Common myeloid progenitor, CD34-positive (primary cell): ENCODE measurements at regions not wholly inside any gene's neighbourhood (a gene's known extent, or its start where the extent isn't known, plus 50 kb on each side); places are given as distances from the start of the nearest gene placed in this dataset.

Source experiments
- CTCF ChIA-PET: fragments of 350-600 bp; sonication (Branson Sonifier 250); formaldehyde crosslinking; loops from one replicate; lab custom pipeline; 2021; ENCODE audit warnings: antibody characterized with exemption; lab: Charles Lee
- POLR2A ChIA-PET: fragments of 350-600 bp; sonication (Branson Sonifier 250); formaldehyde crosslinking; loops from one replicate; lab custom pipeline; 2021; ENCODE audit warnings: antibody characterized with exemption; lab: Charles Lee
- DNase-seq, 3 donors: peaks; one replicate each; pipeline versions ENCODE4 v3.0.0 to v3.0.0-alpha.2; 2013
- H3K27ac ChIP-seq, 2 experiments: 1 replicate in 1 of 2; 2 replicates in 1 of 2; pipeline ENCODE4 v1.7.0; 2013; ENCODE audit warnings: inconsistent platforms in 2 of 2, low read length in 2 of 2, mild to moderate bottlenecking in 2 of 2, low read depth in 1 of 2, moderate library complexity in 1 of 2; ENCODE audit not compliant: severe bottlenecking in 2 of 2, insufficient read depth in 1 of 2, poor library complexity in 1 of 2
- H3K27me3 ChIP-seq, 5 experiments: replicated peaks in 2 of 5; 1 replicate in 3 of 5; 2 replicates in 2 of 5; pipeline versions ENCODE4 v1.6.1 to v1.7.0; 2013; ENCODE audit warnings: low read length in 4 of 5, mild to moderate bottlenecking in 2 of 5, moderate library complexity in 2 of 5, inconsistent platforms in 1 of 5; ENCODE audit not compliant: insufficient read depth in 5 of 5, control insufficient read depth in 4 of 5
- H3K36me3 ChIP-seq, 4 experiments: 1 replicate in 2 of 4; 2 replicates in 2 of 4; pipeline versions ENCODE4 v1.6.1 to v1.7.0; 2013; ENCODE audit warnings: low read length in 3 of 4, control low read depth in 1 of 4, mild to moderate bottlenecking in 1 of 4; ENCODE audit not compliant: control insufficient read depth in 4 of 4, insufficient read depth in 4 of 4
- H3K4me1 ChIP-seq, 4 experiments: 1 replicate in 3 of 4; 2 replicates in 1 of 4; pipeline versions ENCODE4 v1.6.1 to v1.7.1; 2013; ENCODE audit warnings: low read length in 3 of 4, mild to moderate bottlenecking in 3 of 4, control low read depth in 1 of 4, inconsistent platforms in 1 of 4, moderate library complexity in 1 of 4; ENCODE audit not compliant: control insufficient read depth in 4 of 4, insufficient read depth in 4 of 4; ENCODE audit errors: control extremely low read depth in 1 of 4
- H3K4me3 ChIP-seq, 7 experiments: 1 replicate in 4 of 7; 2 replicates in 3 of 7; pipeline versions ENCODE4 v1.5.1 to v1.7.0; 2013; ENCODE audit warnings: mild to moderate bottlenecking in 7 of 7, low read length in 6 of 7, moderate library complexity in 6 of 7, inconsistent platforms in 2 of 7, low read depth in 2 of 7, control low read depth in 1 of 7; ENCODE audit not compliant: insufficient read depth in 4 of 7, control insufficient read depth in 1 of 7; ENCODE audit errors: extremely low read depth in 1 of 7
- H3K9me3 ChIP-seq, 5 experiments: 1 replicate in 4 of 5; 2 replicates in 1 of 5; pipeline versions ENCODE4 v1.6.1 to v1.7.1; 2013; ENCODE audit warnings: low read length in 4 of 5, mild to moderate bottlenecking in 2 of 5, inconsistent platforms in 1 of 5, low read depth in 1 of 5, moderate library complexity in 1 of 5; ENCODE audit not compliant: control insufficient read depth in 4 of 5, insufficient read depth in 2 of 5; ENCODE audit errors: control extremely low read depth in 1 of 5
- WGBS: methylation state at CpG from one replicate; pipeline ENCODE4 v1.1.5; 2013; ENCODE audit not compliant: insufficient coverage; 5-methylcytosine and 5-hydroxymethylcytosine counted together

DNA sequence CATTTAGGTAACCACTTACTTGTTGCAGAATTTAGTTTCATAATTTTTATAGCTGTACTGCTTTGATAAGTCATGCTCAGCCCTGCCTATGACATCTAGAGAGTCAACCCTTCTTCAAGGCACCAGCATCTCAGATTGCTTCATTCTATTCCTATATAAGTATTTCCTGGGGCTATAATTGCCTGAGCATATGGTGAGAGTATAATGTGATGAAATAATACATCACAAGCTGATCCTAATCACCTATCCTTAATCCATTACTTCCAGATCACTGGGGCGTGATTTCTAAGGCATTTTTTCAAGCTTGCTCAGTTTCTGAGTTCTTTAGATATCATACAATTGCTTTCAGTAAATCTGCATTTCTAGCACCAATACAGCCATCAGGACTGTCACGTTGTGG lies 200.0 kb upstream of the NPY2R start:
- Histone ChIP-seq H3K4me3 (no peak overlapping the region), H3K27ac (no peak overlapping the region), H3K27me3 (peaks cover 0 to 4% (median 0%) of the 10 kb centered on the region in 5 experiments), H3K4me1 (no peaks in the 10 kb centered on the region), H3K9me3 (no peaks in the 10 kb centered on the region), H3K36me3 (no peaks in the 10 kb centered on the region)
- ChIA-PET CTCF (no interaction called here), POLR2A (no interaction called here)
- 100% methylated on average over 1 of the region's 2 CpGs for whole genome bisulfite sequencing
- DNase-seq = no peak

DNA sequence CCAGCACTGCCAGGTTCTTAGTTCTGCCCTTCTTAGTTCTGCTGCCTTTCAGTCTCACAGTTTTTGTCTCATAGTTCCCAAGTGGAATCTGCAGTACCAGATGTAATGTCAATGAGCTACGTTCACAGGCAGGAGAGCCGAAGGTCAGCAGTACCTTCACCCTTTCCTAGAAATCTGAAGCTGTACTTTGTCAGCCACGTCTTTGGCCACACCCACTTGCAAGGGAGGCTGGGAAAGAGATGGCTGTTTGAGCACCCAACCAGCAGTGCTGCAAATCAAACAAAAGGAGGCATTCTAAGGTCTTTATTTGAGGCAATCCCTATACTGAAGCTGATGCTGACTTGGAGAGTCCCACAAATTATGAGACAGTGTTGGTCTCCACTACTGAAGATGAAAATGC lies 199.1 kb upstream of the NPY2R start:
- H3K27ac ChIP-seq = no peak overlapping the region
- H3K4me3 ChIP-seq = no peak overlapping the region
- ChIA-PET POLR2A (no interaction called here), CTCF (no interaction called here)
- H3K27me3 ChIP-seq = peaks cover 0 to 4% (median 0%) of the 10 kb centered on the region in 5 experiments
- WGBS = 94% methylated on average over 3 of the region's 3 CpGs
- no peak for DNase-seq
- no peaks in the 10 kb centered on the region for H3K9me3 ChIP-seq
- no peaks in the 10 kb centered on the region for H3K4me1 ChIP-seq
- H3K36me3 ChIP-seq = no peaks in the 10 kb centered on the region

DNA sequence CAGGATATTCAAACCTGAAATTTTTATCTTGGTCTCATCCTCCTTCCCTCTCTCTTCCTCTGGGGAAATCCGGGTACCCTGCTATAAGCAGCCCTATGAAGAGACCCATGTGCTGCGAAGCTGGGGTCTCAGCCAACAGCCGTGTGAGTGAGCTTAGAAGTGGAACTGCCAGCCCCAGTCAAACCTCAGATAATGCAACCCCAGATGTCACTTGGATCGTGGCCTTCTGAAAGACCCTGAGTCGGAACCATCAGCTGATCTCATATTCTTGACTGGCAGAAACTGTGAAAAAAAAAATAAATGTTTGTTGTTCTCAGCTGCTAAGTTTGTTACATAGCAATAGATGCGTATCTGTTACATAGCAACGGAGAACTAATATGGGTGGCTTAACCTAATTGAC lies 198.1 kb upstream of the NPY2R start:
- Histone ChIP-seq H3K9me3 (no peaks in the 10 kb centered on the region), H3K4me1 (no peaks in the 10 kb centered on the region), H3K27me3 (peaks cover 0 to 4% (median 0%) of the 10 kb centered on the region in 5 experiments), H3K27ac (no peak overlapping the region), H3K36me3 (no peaks in the 10 kb centered on the region), H3K4me3 (no peak overlapping the region)
- no peak for DNase-seq
- ChIA-PET CTCF (no interaction called here), POLR2A (no interaction called here)
- WGBS = 100% methylated on average over 5 of the region's 7 CpGs

DNA sequence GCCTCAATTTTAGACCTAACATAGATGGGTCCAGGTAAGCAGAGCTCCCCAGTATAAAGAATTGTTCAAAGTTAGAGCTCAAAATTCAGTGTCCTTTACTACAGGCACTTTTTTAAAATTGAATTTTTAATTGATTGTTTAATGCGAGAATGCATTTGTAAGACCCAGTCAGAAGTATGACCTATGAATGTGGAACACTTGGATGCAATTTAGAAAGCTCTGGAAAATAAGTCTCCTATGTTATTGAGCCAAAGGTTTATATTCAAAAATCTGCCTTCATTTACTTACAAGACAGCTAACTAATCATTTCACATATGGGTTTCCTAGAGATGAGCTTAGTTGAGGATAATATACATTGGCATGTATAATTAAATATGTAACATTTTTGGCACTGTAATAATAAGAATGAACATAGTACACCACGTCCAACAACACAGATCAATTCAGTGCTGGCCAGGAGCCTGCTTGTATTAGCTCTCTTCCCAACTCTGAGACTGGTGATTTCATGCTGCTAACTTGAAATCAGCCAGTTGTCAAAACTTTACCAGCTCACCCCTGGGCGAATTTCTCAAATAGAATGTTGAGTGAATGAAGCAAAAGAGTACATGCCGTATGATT lies 197.2 kb upstream of the NPY2R start:
- WGBS = no CpG with 5 or more reads among the region's 4 CpGs
- POLR2A ChIA-PET = no interaction called here
- CTCF ChIA-PET = no interaction called here
- no peak for DNase-seq
- Histone ChIP-seq H3K4me3 (no peak overlapping the region), H3K27me3 (peaks cover 0 to 2% (median 0%) of the 10 kb centered on the region in 5 experiments), H3K36me3 (no peaks in the 10 kb centered on the region), H3K4me1 (no peaks in the 10 kb centered on the region), H3K27ac (no peak overlapping the region), H3K9me3 (no peaks in the 10 kb centered on the region)

DNA sequence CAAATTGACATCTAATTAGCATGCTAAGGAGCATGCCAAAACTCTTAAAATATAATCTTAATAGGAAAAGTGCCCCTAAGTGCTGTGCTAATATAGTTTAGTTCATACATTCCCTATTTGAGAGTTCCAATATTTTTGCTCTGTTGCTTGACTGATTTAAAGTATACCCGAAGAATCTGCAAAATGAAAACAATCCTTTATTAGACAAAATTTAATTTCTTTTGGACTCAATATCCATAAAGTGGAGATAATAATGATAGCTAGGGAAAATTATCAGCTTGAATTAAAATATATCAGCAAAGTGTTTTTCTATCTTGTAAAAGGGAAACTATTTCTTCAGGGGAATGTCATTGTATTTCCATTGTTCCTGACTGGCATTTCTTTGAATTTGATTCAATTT lies 196.0 kb upstream of the NPY2R start:
- no CpG with 5 or more reads among the region's 1 CpG for WGBS
- H3K27me3 ChIP-seq = peaks cover 0 to 2% (median 2%) of the 10 kb centered on the region in 5 experiments
- no peaks in the 10 kb centered on the region for H3K36me3 ChIP-seq
- no peak overlapping the region for H3K27ac ChIP-seq
- H3K4me1 ChIP-seq = no peaks in the 10 kb centered on the region
- H3K4me3 ChIP-seq = no peak overlapping the region
- no peak for DNase-seq
- CTCF ChIA-PET = no interaction called here
- POLR2A ChIA-PET = no interaction called here
- peaks cover 0 to under 1% (median 0%) of the 10 kb centered on the region in 5 experiments for H3K9me3 ChIP-seq

DNA sequence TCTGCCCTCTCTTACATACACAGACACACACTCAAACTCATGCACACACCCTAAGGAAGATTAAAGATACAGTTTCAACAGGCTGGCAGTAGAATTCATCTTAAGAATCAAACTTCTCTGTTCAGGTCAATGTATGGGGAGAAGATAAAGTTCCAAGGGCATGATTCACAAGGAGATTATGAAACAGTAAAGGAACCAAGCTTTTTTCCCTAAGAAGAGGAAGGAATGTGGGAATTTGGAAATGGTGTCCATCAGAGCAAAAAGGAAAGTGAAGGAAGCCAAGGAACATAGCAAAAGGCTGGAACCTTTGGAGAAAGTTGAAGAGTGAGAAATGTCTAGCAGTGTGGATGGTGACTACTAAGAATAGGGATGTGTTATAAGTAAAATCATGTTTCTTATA lies 191.0 kb upstream of the NPY2R start:
- POLR2A ChIA-PET = interaction anchor here (0.6 kb wide), 1 partner anchor 15 kb away, joined by 3 read pairs; no protein-coding TSS in a partner anchor
- Histone ChIP-seq H3K9me3 (peaks cover 0 to 1% (median 0%) of the 10 kb centered on the region in 5 experiments), H3K27ac (no peak overlapping the region), H3K4me1 (no peaks in the 10 kb centered on the region), H3K27me3 (peaks cover 0 to 2% (median 0%) of the 10 kb centered on the region in 5 experiments), H3K36me3 (no peaks in the 10 kb centered on the region), H3K4me3 (no peak overlapping the region)
- CTCF ChIA-PET = no interaction called here
- no peak for DNase-seq

DNA sequence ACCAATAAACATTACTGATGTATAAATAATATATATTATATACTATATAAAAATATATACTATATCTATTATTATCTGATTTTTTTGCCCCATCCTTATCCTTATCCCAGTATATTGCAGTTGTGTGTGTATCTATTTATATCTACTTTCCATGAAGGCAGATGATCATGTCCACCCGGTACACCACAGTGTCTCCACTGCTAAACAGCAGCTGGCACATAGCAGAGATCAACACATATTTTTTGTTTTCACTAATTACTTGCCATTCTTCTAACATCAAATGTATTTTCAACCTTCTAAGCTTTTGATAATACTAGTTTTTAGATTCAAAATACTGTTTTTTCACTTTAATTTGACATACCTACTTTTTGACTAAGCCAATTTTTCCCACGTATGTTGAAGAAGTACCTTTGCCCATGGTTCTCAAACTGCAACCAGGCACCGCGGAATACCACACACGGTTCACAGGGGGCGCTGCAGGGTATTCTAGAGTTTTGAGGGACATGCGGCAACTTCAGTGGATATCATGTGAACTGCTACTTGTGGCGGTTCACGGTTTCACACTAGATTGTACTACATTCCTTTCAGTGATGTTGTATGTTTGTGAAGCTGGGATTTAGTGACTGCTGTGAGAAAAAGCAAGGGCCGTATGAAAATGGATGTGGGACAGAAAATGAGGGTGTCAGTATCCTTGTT lies 182.5 kb upstream of the NPY2R start:
- ChIA-PET POLR2A (no interaction called here), CTCF (interaction anchor here (1.0 to 1.4 kb wide), 3 partner anchors 10 to 25 kb away, joined by 3 read pairs; no protein-coding TSS in a partner anchor)
- Histone ChIP-seq H3K36me3 (no peaks in the 10 kb centered on the region), H3K4me3 (no peak overlapping the region), H3K9me3 (no peaks in the 10 kb centered on the region), H3K27ac (no peak overlapping the region), H3K4me1 (no peaks in the 10 kb centered on the region), H3K27me3 (peaks cover 0 to 4% (median 0%) of the 10 kb centered on the region in 5 experiments)
- 27% methylated on average over 6 of the region's 10 CpGs for WGBS
- DNase-seq = peak; percentile 34 to 65 (median 64)
